IMR-90 (cell line): ENCODE measurements at regions not wholly inside any gene's neighbourhood (a gene's known extent, or its start where the extent isn't known, plus 50 kb on each side); places are given as distances from the start of the nearest gene placed in this dataset.

Source experiments
- ATAC-seq: fragments of 200-7000 bp; cut with Tn5 transposase; 2 replicates; pipeline ENCODE4 v1.9.1; 2020; ENCODE audit warnings: low read depth, mild to moderate bottlenecking, moderate library complexity
- BruUV-seq: library from RNA; stranded (reverse); fragments of 400-500 nt; replicated peaks from 2 replicates; lab custom pipeline; 2021; lab: Mats Ljungman, UMichigan
- CTCF ChIA-PET: fragments of 300-600 bp; formaldehyde crosslinking; extraction: SDS; loops from one replicate; lab custom pipeline; 2021; ENCODE audit warnings: antibody characterized with exemption; lab: Yijun Ruan, JAX
- POLR2A ChIA-PET: fragments of 300-600 bp; sonication (Branson Sonifier 250); formaldehyde crosslinking; loops from one replicate; lab custom pipeline; 2022; ENCODE audit warnings: antibody characterized with exemption; ENCODE audit not compliant: unreplicated experiment; lab: Charles Lee
- DNase-seq: peaks from one replicate; pipeline ENCODE4 v3.0.0; 2013
- H2AFZ ChIP-seq: replicated peaks from 2 replicates; pipeline ENCODE3; 2013; ENCODE audit warnings: low read length, mild to moderate bottlenecking; ENCODE audit not compliant: poor library complexity
- H2AK5ac ChIP-seq: 2 replicates; pipeline ENCODE4 v1.6.1; 2013; ENCODE audit warnings: low read depth, low read length, inconsistent platforms
- H2AK9ac ChIP-seq: replicated peaks from 2 replicates; pipeline ENCODE3; 2013; ENCODE audit warnings: mild to moderate bottlenecking, low read depth, low read length, moderate library complexity; ENCODE audit not compliant: poor library complexity
- H2BK120ac ChIP-seq: 2 replicates; pipeline ENCODE4 v1.6.1; 2013; ENCODE audit warnings: low read depth, low read length, inconsistent platforms
- H2BK15ac ChIP-seq: 3 replicates; pipeline ENCODE4 v1.6.1; 2013; ENCODE audit warnings: low read depth, low read length, inconsistent platforms
- H2BK20ac ChIP-seq: 2 replicates; pipeline ENCODE4 v1.6.1; 2013; ENCODE audit warnings: low read depth, mild to moderate bottlenecking, inconsistent platforms, low read length, moderate library complexity
- H2BK5ac ChIP-seq: 2 replicates; pipeline ENCODE4 v1.6.1; 2013; ENCODE audit warnings: mild to moderate bottlenecking, low read depth, low read length, inconsistent platforms; ENCODE audit not compliant: poor library complexity, severe bottlenecking
- H3K14ac ChIP-seq: replicated peaks from 2 replicates; pipeline ENCODE4 v1.6.1; 2013; ENCODE audit warnings: low read depth, low read length, inconsistent platforms
- H3K18ac ChIP-seq: 2 replicates; pipeline ENCODE4 v1.6.1; 2013; ENCODE audit warnings: low read depth, low read length, control low read depth
- H3K23ac ChIP-seq: 2 replicates; pipeline ENCODE4 v1.6.1; 2013; ENCODE audit warnings: low read depth, low read length, inconsistent platforms
- H3K27ac ChIP-seq: 2 replicates; pipeline ENCODE4 v1.5.1; 2013; ENCODE audit warnings: mild to moderate bottlenecking, control low read depth, low read length; ENCODE audit not compliant: insufficient read depth
- H3K27me3 ChIP-seq: 2 replicates; pipeline ENCODE4 v1.6.1; 2013; ENCODE audit warnings: low read length; ENCODE audit not compliant: control insufficient read depth, insufficient read depth
- H3K36me3 ChIP-seq: 2 replicates; pipeline ENCODE4 v1.6.1; 2013; ENCODE audit warnings: low read length, mixed read lengths; ENCODE audit not compliant: control insufficient read depth, insufficient read depth
- H3K4ac ChIP-seq: 2 replicates; pipeline ENCODE4 v1.6.1; 2013; ENCODE audit warnings: low read depth, low read length, inconsistent platforms
- H3K4me1 ChIP-seq: 2 replicates; pipeline ENCODE4 v1.6.1; 2013; ENCODE audit warnings: low read length, mixed read lengths; ENCODE audit not compliant: control insufficient read depth, insufficient read depth
- H3K4me2 ChIP-seq: 2 replicates; pipeline ENCODE4 v1.6.1; 2013; ENCODE audit warnings: low read depth, mild to moderate bottlenecking, control low read depth, low read length, moderate library complexity
- H3K4me3 ChIP-seq: 2 replicates; pipeline ENCODE4 v1.5.1; 2013; ENCODE audit warnings: low read depth, mild to moderate bottlenecking, control low read depth, low read length, moderate library complexity; ENCODE audit not compliant: insufficient read depth
- H3K56ac ChIP-seq: 2 replicates; pipeline ENCODE4 v1.6.1; 2013; ENCODE audit warnings: low read length, inconsistent platforms; ENCODE audit not compliant: insufficient read depth; ENCODE audit errors: extremely low read depth
- H3K79me1 ChIP-seq, 2 experiments: 2 replicates each; pipeline ENCODE4 v1.6.1; 2013; ENCODE audit warnings: low read length in 2 of 2, inconsistent platforms in 1 of 2, low read depth in 1 of 2
- H3K9ac ChIP-seq: 2 replicates; pipeline ENCODE4 v1.6.1; 2013; ENCODE audit warnings: low read depth, low read length, control low read depth
- H3K9me1 ChIP-seq: 2 replicates; pipeline ENCODE4 v1.6.1; 2013; ENCODE audit warnings: low read length, inconsistent platforms; ENCODE audit not compliant: insufficient read depth
- H3K9me3 ChIP-seq: 2 replicates; pipeline ENCODE4 v1.6.1; 2013; ENCODE audit warnings: low read length; ENCODE audit not compliant: control insufficient read depth, insufficient read depth
- H4K20me1 ChIP-seq: 2 replicates; pipeline ENCODE4 v1.6.1; 2013; ENCODE audit warnings: low read length, inconsistent platforms; ENCODE audit not compliant: insufficient read depth
- H4K5ac ChIP-seq: 2 replicates; pipeline ENCODE4 v1.6.1; 2013; ENCODE audit warnings: mild to moderate bottlenecking, low read depth, low read length, control low read depth
- H4K8ac ChIP-seq, 2 experiments: 2 replicates each; pipeline ENCODE4 v1.6.1; 2013; ENCODE audit warnings: low read depth in 2 of 2, low read length in 2 of 2, control low read depth in 1 of 2, inconsistent platforms in 1 of 2
- H4K91ac ChIP-seq: 2 replicates; pipeline ENCODE4 v1.6.1; 2013; ENCODE audit warnings: low read depth, low read length, inconsistent platforms; ENCODE audit not compliant: insufficient read depth
- BHLHE40 ChIP-seq: fragments of 150-350 bp; IDR thresholded peaks from 2 replicates; pipeline ENCODE4 v1.6.1; 2016; ENCODE audit warnings: mild to moderate bottlenecking, low read depth, low read length
- CEBPB ChIP-seq: IDR thresholded peaks from 2 replicates; pipeline ENCODE4 v1.6.1; 2012; ENCODE audit warnings: low read depth, low read length, improper control_type of control experiment
- CHD1 ChIP-seq: IDR thresholded peaks from 2 replicates; pipeline ENCODE4 v1.6.1; 2012; ENCODE audit warnings: low read depth, low read length, improper control_type of control experiment
- CTCF ChIP-seq: conservative IDR thresholded peaks from 2 replicates; pipeline ENCODE4 v1.5.1; 2012; ENCODE audit warnings: mild to moderate bottlenecking, low read depth, low read length, improper control_type of control experiment
- ELK1 ChIP-seq: fragments of 150-350 bp; IDR thresholded peaks from 2 replicates; pipeline ENCODE4 v1.6.1; 2016; ENCODE audit warnings: low read depth, mild to moderate bottlenecking, low read length, moderate library complexity, borderline replicate concordance
- MAFK ChIP-seq: IDR thresholded peaks from 2 replicates; pipeline ENCODE4 v1.6.1; 2012; ENCODE audit warnings: low read depth, low read length, improper control_type of control experiment
- MAZ ChIP-seq: IDR thresholded peaks from 2 replicates; pipeline ENCODE4 v1.6.1; 2012; ENCODE audit warnings: low read depth, mild to moderate bottlenecking, low read length, improper control_type of control experiment, moderate library complexity, borderline replicate concordance
- POLR2A ChIP-seq: IDR thresholded peaks from 2 replicates; pipeline ENCODE4 v1.6.1; 2012; ENCODE audit warnings: mild to moderate bottlenecking, low read depth, low read length
- RAD21 ChIP-seq: IDR thresholded peaks from 2 replicates; pipeline ENCODE4 v1.6.1; 2012; ENCODE audit warnings: low read length, improper control_type of control experiment
- RFX5 ChIP-seq: IDR thresholded peaks from 2 replicates; pipeline ENCODE4 v1.8.0; 2012; ENCODE audit warnings: low read depth, mild to moderate bottlenecking, low read length, moderate library complexity
- USF2 ChIP-seq: fragments of 150-350 bp; IDR thresholded peaks from 2 replicates; pipeline ENCODE4 v1.6.1; 2017; ENCODE audit warnings: mild to moderate bottlenecking, antibody characterized with exemption, low read length, low read depth
- WGBS, 2 experiments: methylation state at CpG; one replicate each; pipeline versions ENCODE4 v1.1.5 to v1.1.7; 2013; ENCODE audit warnings: missing lambda C conversion rate in 2 of 2; ENCODE audit not compliant: insufficient read length in 1 of 2; ENCODE audit errors: extremely low coverage in 2 of 2; 5-methylcytosine and 5-hydroxymethylcytosine counted together
- dilution Hi-C: fragments of 300-500 bp; cut with HindIII; formaldehyde crosslinking; loops from one replicate; pipeline ENCODE4 v1.14.3; 2018; ENCODE audit warnings: low sequenced_read_pairs; ENCODE audit not compliant: unreplicated experiment
- in situ Hi-C: fragments of 300-500 bp; cut with MboI; formaldehyde crosslinking; loops from 3 replicates; pipeline ENCODE4 v1.14.3; 2019; ENCODE audit warnings: low sequenced_read_pairs, inconsistent platforms, mixed read lengths
- intact Hi-C: fragments of 100-400 bp; cut with micrococcal nuclease; formaldehyde crosslinking; loops from 2 replicates; pipeline ENCODE4 v1.10.0; 2022

GRCh38 chr2:15784106-15784885 is 156.1 kb upstream of the MYCN start:
- Histone ChIP-seq H3K56ac (no peak overlapping the region), H3K4me2 (no peak overlapping the region), H3K27ac (no peak overlapping the region), H3K4me1 (no peaks in the 10 kb centered on the region), H3K9ac (no peak overlapping the region), H2BK15ac (no peak overlapping the region), H3K36me3 (no peaks in the 10 kb centered on the region), H3K4ac (no peak overlapping the region), H2AK5ac (no peak overlapping the region), H3K18ac (no peak overlapping the region), H2AFZ (peak overlapping the region; percentile 32), H2BK20ac (no peak overlapping the region), H4K20me1 (no peaks in the 10 kb centered on the region), H4K8ac (no peak overlapping the region), H3K9me3 (peaks cover 42% of the 10 kb centered on the region), H4K91ac (no peak overlapping the region), H3K9me1 (no peaks in the 10 kb centered on the region), H3K79me1 (no peaks in the 10 kb centered on the region), H3K4me3 (no peak overlapping the region), H2BK5ac (no peak overlapping the region), H3K14ac (no peak overlapping the region), H2BK120ac (no peak overlapping the region), H4K5ac (no peak overlapping the region), H2AK9ac (no peak overlapping the region), H3K27me3 (no peaks in the 10 kb centered on the region), H3K23ac (no peak overlapping the region)
- 65% methylated on average over 2 of the region's 13 CpGs; no CpG with 5 or more reads in 1 of the 2 experiments for WGBS, 2 experiments
- ATAC-seq (no peak), DNase-seq (no peak)
- in situ Hi-C loops: no loop called here
- CTCF ChIA-PET: no interaction called here
- POLR2A ChIA-PET: no interaction called here
- intact Hi-C loops: no loop called here
- dilution Hi-C loops: no loop called here
- no TSS peak for BruUV-seq
- TF ChIP-seq RAD21 (no peak), MAFK (no peak), USF2 (no peak), POLR2A (no peak), MAZ (no peak), CTCF (no peak), ELK1 (no peak), BHLHE40 (no peak), RFX5 (no peak), CEBPB (no peak), CHD1 (no peak)
